Neutrophil (primary cell): ENCODE measurements at regions not wholly inside any gene's neighbourhood (a gene's known extent, or its start where the extent isn't known, plus 50 kb on each side); places are given as distances from the start of the nearest gene placed in this dataset.

Source experiments
- H3K27ac ChIP-seq: fragments of 200-600 bp; sonication (generic); 2 replicates; pipeline ENCODE4 v1.5.1; 2016; ENCODE audit warnings: mild to moderate bottlenecking, moderate library complexity
- H3K27me3 ChIP-seq: fragments of 200-600 bp; sonication (generic); 2 replicates; pipeline ENCODE4 v1.6.0; 2016; ENCODE audit warnings: mild to moderate bottlenecking
- H3K36me3 ChIP-seq: fragments of 200-600 bp; sonication (generic); 2 replicates; pipeline ENCODE4 v1.5.1; 2017
- H3K4me1 ChIP-seq, 2 experiments: fragments of 200-600 bp in 1 of 2; sonication (generic) in 1 of 2; 1 replicate in 1 of 2; 2 replicates in 1 of 2; pipeline versions ENCODE4 v1.5.1 to v1.6.1; 2013 to 2016; ENCODE audit warnings: low read depth in 1 of 2, low read length in 1 of 2, mild to moderate bottlenecking in 1 of 2, moderate library complexity in 1 of 2; ENCODE audit not compliant: control insufficient read depth in 1 of 2, insufficient read depth in 1 of 2
- H3K4me3 ChIP-seq, 2 experiments: fragments of 200-600 bp in 1 of 2; sonication (generic) in 1 of 2; 1 replicate in 1 of 2; 2 replicates in 1 of 2; pipeline ENCODE4 v1.5.1; 2013 to 2016; ENCODE audit warnings: low read depth in 1 of 2, low read length in 1 of 2, mild to moderate bottlenecking in 1 of 2, moderate library complexity in 1 of 2
- H3K9me3 ChIP-seq: fragments of 200-600 bp; sonication (generic); 2 replicates; pipeline ENCODE4 v1.5.1; 2016
- TF ChIP-seq, protein P1 (sequence below): fragments of 200-600 bp; sonication (generic); IDR thresholded peaks from 2 replicates; pipeline ENCODE4 v1.5.1; 2016; ENCODE audit warnings: antibody characterized with exemption

DNA sequence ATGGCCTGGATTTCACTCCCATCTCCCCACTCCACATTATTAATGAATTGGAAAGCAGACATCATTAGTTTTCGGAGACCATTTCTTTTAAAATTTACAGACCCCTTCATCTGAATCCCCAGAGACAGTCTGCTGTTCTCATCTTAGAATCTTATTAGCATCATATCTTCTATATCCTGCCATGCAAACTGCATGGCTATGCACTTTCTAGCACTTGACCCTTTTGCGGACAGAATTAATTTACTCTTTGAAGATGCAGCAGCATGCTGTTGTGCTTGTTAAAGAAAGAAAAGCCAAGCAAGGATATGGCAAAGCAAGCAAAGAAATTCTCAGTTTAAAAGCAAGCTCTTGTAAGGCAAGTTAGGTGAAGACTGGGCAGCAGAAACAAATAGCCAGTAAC is 201.2 kb upstream of the PMFBP1 start:
- TF ChIP-seq, protein P1, sequence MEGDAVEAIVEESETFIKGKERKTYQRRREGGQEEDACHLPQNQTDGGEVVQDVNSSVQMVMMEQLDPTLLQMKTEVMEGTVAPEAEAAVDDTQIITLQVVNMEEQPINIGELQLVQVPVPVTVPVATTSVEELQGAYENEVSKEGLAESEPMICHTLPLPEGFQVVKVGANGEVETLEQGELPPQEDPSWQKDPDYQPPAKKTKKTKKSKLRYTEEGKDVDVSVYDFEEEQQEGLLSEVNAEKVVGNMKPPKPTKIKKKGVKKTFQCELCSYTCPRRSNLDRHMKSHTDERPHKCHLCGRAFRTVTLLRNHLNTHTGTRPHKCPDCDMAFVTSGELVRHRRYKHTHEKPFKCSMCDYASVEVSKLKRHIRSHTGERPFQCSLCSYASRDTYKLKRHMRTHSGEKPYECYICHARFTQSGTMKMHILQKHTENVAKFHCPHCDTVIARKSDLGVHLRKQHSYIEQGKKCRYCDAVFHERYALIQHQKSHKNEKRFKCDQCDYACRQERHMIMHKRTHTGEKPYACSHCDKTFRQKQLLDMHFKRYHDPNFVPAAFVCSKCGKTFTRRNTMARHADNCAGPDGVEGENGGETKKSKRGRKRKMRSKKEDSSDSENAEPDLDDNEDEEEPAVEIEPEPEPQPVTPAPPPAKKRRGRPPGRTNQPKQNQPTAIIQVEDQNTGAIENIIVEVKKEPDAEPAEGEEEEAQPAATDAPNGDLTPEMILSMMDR: no peak
- H3K4me3 ChIP-seq: no peak overlapping the region
- H3K36me3 ChIP-seq: no peaks in the 10 kb centered on the region
- H3K9me3 ChIP-seq: no peaks in the 10 kb centered on the region
- H3K4me1 ChIP-seq: peaks cover 13 to 25% of the 10 kb centered on the region in 2 experiments
- H3K27me3 ChIP-seq: no peaks in the 10 kb centered on the region
- no peak overlapping the region for H3K27ac ChIP-seq

DNA sequence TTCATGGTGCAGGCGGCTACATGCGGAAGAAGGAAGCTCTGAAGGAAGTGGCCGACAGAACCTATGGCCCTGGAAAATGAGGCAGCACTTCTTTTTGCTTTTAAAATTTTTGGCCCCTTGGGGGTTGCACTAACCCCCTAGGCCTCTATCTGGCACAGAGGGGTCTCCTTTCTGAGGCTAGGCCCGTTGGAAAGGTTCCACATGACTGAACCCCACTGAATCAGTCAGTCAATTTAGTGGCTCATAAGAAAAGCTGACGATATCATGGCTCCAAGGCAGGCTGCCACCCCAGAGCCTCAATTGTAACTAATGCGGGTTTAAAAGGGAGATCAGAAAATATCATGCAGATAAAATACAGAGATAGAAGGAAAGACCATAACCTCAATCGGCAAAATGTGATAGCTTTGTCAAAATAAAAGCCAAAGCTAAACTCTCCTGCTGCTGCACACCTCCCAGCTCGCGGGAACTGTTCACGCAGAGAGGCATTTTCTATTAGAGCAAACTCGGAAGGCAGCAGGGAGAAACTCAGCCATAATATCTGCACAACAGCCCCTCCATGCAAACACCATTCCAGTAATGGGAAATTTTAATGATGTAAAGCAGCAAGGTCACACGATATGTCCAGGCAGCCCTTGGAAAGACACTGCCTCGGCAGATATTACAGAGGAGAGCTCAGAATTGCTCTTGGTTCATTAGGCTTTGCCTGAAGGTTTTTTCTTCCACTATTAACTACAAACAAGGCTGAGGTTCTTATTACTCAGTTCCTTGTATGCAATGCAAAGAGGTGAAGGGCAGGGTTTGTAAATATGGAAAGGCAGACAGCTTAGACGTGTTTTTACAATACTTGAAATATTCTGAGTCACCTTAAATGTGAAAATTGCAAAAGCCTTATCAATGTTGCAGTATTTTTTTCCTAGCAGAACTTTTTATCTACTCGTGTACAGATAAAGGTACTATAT is 200.4 kb upstream of the PMFBP1 start:
- H3K27me3 ChIP-seq: no peaks in the 10 kb centered on the region
- H3K9me3 ChIP-seq: no peaks in the 10 kb centered on the region
- TF ChIP-seq, protein P1: no peak
- H3K27ac ChIP-seq: peak overlapping the region; percentile 56
- no peak overlapping the region for H3K4me3 ChIP-seq
- peaks cover 13 to 25% of the 10 kb centered on the region in 2 experiments for H3K4me1 ChIP-seq
- H3K36me3 ChIP-seq: no peaks in the 10 kb centered on the region

DNA sequence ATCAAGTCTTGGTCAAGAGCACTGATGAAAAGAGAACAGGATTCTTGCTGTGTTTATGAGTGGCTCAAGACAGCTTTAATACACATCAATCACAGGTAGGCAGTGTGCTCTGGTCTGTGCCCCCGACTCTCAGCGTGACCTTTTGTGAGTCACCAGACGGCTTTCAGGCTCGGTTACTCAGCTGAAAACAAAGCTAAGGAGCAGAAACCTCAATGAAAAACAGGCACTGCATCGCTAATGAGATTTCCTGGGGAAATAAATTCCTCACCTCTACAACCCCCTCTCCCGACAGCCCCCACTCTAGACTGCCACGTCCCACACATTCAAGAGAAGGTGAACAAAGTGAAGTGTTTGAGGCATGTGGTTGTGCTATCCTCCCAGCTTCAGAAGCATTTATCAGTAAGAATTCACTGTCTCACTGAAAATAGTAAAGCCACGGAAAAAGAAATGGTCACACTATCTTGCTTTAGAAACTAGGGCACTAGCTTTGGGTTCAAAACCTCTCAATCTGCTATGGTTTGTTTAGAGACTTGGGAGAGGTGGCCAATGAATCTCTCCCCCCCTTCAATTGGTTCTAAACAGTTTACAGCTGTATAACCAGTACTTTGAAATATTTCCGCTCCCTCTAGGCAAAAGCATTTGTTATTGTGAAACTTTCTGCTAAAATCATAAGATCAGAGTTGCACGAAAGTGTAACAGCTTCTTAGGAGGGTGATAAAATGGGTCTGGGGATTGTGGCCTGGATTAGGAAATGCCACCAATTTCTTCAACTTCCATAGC is 199.5 kb upstream of the PMFBP1 start:
- H3K36me3 ChIP-seq: no peaks in the 10 kb centered on the region
- peak overlapping the region; percentile 56 for H3K27ac ChIP-seq
- TF ChIP-seq, protein P1: no peak
- no peak overlapping the region for H3K4me3 ChIP-seq
- H3K4me1 ChIP-seq: peaks cover 13 to 25% of the 10 kb centered on the region in 2 experiments
- H3K27me3 ChIP-seq: no peaks in the 10 kb centered on the region
- no peaks in the 10 kb centered on the region for H3K9me3 ChIP-seq

DNA sequence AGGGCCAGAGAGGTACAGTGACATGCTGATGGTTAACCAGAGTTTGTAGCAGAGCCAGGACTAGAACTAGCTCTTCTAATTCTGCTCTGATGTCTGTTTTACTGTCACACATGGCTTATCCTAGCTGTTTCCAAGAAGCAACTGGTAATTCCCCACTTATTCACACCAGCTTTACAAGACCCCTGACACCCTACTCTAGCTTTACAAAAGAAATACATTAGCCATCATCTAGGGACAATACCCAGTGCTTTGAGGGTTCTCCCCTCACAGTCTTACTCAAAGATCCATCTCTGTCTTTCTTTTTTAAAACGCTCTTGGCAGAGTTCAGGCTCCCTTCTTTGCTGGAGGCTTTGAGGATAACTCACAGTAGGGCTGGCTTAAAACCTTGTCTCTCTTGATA is 197.3 kb upstream of the PMFBP1 start:
- H3K27me3 ChIP-seq: no peaks in the 10 kb centered on the region
- H3K4me3 ChIP-seq: no peak overlapping the region
- H3K9me3 ChIP-seq: no peaks in the 10 kb centered on the region
- no peaks in the 10 kb centered on the region for H3K36me3 ChIP-seq
- no peak overlapping the region for H3K27ac ChIP-seq
- H3K4me1 ChIP-seq: peaks cover 13 to 25% of the 10 kb centered on the region in 2 experiments
- TF ChIP-seq, protein P1: no peak

DNA sequence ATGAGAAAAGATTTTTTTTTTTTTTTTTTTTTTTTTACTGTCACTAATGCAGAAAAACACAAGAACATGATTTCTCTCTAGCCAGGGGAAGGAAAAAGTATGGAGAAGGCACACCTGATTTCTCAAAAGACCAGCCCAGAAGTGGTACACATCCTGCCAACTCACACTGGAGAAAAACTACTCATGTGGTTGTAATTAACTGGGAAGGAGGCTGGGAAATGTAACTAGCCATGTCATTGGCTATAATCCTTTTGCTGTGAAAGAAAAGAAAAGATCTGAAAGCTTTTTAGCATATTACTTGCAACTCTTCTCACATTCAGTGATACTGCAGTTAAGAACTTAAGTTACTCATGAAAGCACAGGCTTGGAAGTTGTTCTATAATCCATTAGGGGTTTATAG is 195.9 kb upstream of the PMFBP1 start:
- H3K27me3 ChIP-seq: no peaks in the 10 kb centered on the region
- H3K27ac ChIP-seq: no peak overlapping the region
- TF ChIP-seq, protein P1: no peak
- peaks cover 13 to 25% of the 10 kb centered on the region in 2 experiments for H3K4me1 ChIP-seq
- no peak overlapping the region for H3K4me3 ChIP-seq
- no peaks in the 10 kb centered on the region for H3K36me3 ChIP-seq
- H3K9me3 ChIP-seq: no peaks in the 10 kb centered on the region
